Activated CD4-positive, CD25-positive, alpha-beta regulatory T cell treated with anti-CD3 and anti-CD28 coated beads, Interleukin-2, amount 50 U/mL, for 16 hours (primary cell): ENCODE measurements at regions not wholly inside any gene's neighbourhood (a gene's known extent, or its start where the extent isn't known, plus 50 kb on each side); places are given as distances from the start of the nearest gene placed in this dataset.

Experiments
- DNase-seq: peaks from one replicate; pipeline ENCODE4 v3.0.0-alpha.2; 2020; ENCODE audit warnings: low read depth, low spot score

DNA sequence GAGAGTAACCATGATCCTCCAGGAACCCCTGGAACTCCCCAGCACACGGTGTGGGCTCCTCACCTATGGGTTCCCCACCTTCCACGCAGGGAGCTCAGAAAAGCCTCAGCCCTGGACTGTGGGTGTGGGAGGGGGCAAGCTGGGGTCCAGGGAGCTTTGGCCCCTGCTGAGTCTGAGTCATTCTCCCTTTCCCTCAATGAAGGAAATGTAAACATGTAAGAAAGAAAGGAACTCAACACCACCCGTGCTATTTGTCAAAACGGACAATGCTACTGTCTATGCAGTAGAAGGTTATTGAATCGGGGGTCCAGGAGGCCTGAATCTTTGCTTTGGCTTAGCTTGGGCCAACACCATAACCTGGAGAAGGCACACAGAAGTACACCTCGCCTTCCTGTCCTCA lies 222.8 kb downstream of the PMP22 start:
- no peak for DNase-seq

DNA sequence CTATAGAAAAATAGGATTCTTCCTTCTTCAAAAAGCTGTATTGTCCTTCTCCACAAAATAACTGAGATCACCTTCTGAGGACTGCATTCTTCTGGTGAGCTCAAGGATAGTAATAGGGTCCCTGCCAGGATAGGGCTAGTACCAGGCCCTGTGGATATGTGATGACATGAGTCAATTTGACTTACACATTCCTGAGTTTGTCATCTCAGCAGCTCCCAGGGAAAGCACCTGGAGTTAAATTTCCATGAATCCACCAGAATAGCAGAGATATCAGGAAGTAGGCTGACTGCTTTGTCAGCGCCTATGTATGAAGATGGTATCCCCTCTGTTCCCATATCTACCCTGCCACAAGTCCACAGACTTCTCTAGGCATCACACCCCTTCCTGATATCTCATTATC lies 225.8 kb downstream of the PMP22 start:
- DNase-seq, result no peak

DNA sequence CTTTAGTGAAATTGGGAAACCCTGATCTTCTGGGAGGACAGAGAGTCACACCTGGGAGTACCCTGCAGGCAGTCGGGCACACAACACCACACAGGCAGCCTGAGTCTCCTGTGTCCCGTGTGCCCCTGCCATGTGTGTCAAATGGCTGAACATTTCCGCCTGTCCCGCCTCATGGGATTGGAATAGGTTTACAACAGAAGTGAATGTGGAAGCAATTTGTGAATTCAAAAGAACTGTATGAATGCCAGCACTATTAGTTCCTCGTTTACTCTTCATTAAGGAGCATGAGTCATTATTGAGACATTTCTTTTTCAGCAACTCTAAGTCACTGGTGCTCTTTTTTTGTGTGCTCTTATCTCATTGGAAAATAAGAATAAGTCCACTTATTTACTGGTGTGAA lies 226.5 kb downstream of the PMP22 start:
- DNase-seq, result no peak

DNA sequence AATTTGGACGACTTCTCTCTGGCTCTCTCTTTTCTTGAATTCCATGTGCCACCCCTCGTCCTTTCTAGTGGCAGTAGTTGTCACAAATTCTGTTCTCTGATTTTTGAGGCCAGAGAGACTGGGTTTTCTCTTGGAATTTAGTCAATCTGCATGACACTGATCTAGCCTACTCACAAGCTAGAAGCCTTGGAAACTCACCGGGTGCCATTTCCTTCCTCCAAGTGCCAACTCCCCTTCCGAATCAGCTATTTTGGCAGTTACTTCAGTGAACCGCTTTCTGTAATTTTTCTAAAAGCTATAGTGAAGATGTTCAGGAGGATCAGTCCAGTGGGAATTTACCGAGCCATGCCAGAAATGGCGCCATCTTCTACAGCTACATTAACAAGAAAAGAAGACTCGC lies 228.9 kb downstream of the PMP22 start:
- no peak for DNase-seq

DNA sequence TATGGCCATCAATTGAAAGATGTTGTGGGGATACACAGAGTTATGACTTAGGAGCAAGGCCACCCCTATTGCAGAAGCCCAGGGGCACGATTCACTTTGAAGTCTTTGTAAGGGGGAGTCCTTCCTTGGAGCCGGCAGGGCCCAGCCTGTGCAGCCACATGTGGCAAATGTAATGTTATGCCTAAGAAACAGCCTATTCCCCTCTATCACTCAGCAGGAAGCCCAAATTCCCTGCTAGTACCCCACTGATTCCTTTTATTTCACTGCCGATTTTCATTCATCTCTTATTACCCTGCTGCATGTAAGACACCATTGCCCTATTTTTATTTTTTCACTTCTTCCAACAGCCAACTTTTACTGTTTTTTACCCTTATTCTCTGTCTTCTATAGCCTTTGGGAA lies 233.2 kb downstream of the PMP22 start:
- DNase-seq, result no peak

DNA sequence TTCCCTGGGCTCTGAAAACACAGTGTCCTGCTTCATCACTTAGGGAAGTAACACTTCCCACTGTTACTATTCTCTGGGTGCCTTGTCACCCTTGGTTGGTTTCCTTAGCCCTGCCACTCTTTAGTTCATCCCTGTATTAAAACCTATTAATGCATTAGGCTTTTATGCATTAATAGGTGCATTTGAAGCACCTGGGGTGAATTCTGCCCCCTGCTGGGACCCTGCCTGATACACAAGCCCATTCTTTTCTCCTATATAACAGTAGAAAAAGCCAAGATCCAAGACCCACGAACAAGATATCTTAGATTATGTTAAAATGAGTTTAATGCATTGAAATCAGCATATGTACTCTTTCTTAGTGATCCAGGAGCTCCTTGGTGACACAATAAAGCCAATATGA lies 235.7 kb downstream of the PMP22 start:
- no peak for DNase-seq

DNA sequence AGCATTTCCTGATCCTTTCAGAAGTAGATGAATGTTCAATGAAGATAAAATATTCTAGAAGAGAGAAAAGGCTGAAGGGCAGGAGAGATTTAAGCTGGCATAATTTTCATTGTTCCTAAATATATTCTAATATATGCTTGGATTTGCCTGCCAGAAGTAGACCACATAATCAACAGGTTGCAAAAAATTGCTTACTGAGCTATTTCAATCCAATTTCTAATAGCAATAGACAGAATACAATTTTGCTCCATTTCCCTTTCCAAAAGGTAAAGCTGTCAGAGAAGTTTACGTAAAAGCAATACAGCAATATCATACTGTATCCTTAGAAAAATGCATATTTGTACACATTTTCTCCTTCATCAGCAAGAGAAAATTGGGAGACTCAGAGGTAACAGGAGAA lies 237.3 kb downstream of the PMP22 start:
- DNase-seq, result no peak

DNA sequence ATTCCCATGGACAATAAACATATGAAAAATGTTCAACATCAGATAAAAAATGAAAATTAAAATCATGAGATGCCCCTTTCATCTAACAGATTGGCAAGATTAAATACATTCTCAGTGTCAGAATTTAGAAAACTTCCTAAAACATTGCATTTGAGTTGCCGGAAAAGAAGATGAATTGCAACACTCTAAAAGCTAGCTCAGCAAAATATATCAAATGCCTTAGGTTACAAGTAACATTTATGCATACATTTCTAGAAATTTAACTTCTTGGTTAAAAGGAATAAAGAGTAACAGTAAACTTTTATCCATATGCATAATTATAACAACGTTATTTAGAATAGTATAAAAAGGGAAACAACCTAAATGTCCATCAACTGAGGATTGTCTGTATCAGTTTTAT lies 239.0 kb downstream of the PMP22 start:
- no peak for DNase-seq

DNA sequence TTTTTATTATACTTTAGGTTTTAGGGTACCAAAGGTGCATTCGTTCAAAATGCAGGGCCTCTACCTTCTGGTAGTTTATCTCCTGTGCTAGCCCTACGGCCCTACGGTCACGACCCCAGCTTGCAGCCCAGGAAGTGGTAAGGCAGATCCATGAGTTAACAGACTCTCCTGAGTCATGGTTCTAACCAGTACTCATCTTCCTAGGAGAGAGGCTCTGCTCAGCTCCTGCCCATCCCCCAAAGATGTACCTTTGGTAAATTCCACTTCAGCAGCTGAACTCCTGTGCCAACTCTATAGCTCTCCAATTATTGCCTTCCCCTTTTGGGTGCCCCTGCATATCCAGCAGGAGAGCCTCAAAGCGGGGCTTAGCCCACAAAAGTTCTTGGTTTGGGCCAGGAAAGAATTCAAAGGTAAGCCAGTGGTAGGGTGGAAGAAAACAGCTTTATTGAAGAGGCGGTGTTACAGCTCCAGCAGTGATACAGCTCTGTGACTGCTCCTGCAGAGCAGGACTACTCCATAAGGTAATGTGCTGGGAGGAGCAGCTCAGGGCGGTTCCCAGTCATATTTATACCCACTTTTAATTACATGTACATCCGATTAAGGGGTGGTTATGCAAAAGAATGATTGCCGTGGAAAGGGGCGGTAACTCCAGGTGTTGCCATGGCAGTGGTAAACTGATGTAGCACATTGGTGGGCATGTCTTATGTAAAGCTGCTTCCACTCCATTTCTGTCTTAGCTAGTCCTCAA lies 241.4 kb downstream of the PMP22 start:
- no peak for DNase-seq

DNA sequence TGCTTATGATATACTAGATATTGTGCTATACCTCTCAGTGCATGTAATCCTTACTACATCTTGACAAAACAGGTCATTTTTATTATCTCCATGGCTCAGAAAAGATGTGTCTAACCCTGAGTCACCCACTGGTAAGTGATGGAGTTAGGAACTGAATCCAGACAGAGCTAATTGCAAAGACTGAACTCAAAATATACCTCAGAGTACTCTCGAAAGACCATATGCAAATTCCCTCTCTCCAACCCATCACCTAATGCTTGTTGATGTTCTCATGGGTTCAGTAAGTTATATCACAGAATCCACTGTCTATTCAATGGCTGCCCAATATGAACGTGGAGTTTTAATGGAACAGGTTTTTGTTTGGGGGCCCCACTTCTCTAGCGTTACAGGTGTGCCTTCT lies 246.0 kb downstream of the PMP22 start:
- no peak for DNase-seq

DNA sequence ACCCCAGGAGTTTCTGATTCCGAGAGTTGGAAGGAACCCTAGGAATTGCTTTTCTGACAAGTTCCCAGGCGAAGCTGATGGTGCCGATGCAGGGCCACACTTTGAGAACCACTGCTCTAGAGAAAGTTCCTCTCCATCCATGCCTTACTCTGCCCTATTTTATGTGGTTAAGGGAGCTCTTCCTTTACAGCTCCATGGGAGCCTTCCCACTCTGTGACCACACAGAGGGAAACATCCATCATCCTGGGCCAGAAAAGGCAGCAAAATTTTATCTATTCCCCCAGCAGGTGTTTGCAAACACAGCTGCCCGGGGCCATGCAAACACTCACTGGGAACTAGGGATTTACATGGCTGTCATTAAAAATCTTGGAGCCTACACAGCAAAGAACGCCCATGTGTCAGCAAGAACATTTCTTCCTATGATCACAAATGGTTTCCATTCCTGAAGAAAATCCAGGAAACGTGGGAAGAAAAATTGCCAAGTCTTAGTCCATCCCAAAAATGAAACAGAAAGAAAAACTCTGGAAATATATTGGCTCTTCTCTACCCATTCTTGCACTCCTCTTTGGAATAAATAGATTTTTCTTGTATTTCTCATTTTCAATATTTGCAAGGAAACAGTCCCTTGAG lies 252.7 kb downstream of the PMP22 start:
- no peak for DNase-seq

DNA sequence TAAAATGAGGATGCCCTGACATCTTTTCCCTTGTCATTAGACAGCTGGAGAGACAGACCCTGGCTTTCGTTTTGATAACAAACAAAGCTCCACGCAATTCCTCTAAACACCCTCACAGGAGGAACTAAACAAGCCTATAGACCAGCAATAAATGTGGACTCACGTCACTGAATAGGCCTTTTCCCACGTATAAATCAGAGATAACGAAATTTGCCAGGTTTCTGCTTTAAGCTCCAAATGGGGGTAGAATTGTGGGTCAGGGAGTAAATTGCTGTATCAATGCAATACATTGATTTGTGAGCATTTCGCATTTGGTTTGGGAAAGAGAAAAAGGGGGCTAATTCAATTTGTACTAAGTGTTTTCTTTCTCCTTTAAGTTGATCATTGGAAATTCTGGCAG lies 256.0 kb downstream of the PMP22 start:
- no peak for DNase-seq

DNA sequence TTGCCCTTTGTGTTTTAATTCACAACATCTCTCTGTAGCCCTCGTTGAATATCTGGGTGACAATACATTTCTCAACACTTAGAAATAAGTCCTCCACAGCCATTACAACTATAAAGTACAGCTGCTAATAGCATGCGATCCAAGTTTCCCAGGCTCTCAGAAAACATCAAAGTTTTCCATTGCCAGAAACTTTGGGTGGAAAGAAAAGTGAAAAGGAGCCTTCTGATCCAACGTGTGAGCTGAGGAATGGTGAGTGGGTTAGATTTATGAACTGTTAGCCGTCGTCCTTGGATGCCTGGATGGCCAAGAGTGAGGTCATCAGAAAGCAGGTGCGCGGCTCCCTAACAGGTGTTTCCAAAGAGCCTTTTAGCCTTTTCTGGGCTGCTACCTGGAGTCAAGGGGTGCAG lies 258.0 kb downstream of the PMP22 start:
- DNase-seq, result no peak

DNA sequence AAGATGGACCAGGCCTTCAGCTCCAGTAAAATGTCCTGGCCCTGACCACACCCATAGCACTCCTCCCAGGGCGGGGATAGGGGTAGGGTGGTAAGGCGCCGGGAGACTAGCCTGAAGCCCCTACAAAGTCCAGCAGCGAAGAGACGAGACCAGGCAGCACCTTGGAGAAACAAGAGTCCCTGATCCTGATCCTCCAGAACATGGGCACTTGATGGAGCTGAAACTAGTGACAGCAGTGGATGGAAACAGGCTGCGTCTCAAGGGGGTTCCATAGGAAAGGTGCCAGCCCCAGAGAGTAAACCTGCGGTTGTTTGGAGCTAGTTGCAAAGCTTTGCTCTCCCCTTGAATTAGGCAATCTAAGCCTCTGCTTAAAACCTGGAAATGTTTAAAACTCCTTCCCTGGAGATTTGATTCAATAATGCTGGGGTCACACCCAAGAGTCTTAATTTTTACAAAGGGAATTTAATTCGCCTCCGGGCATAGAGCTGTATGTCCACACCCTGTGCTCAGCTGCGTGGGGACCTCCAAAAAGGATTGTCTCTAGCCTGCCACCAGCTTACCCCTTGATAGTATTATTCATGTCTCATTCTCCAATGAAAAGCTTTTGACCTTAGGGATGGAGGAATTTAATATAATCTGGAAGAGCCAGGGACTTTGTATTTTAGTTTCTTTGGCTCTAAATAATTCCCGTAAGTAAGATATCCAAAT lies 258.6 kb downstream of the PMP22 start:
- DNase-seq, result no peak

DNA sequence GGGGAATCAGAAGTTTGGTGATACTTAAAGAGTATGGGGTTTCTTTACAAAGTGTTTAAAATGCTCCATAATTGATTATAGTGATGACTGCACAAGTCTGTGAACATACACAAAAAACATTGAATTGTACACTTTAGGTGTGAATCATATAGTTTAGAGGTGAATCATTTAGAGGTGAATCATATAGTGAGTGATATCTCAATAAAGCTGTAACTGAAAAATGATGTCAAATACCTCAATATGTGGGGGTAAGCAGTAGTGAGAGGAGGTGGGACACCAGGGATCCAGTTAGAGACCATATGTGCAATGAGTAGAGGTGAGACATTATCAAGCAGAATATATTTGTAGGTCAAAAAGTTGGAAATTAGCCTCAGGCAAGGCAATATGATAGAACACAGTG lies 264.5 kb downstream of the PMP22 start:
- no peak for DNase-seq

DNA sequence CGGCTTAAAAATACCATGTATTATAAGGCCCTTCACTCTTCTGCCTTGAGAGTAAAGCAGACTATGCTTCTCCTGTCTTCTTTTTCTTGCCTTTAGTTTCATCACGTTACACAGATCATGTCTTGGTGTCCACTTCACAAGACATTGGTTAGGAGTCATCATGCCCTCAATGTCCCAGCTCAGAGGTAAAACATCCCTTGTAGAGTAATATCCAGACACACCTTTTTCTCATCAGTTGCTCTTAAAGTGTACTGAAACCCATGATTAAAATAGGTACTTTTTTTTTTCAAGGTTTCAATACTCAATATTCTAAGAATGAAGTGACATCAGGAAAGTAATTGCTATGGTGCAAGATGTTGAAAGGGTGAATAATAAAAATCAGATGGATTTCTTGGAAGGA lies 267.8 kb downstream of the PMP22 start:
- DNase-seq, result no peak

DNA sequence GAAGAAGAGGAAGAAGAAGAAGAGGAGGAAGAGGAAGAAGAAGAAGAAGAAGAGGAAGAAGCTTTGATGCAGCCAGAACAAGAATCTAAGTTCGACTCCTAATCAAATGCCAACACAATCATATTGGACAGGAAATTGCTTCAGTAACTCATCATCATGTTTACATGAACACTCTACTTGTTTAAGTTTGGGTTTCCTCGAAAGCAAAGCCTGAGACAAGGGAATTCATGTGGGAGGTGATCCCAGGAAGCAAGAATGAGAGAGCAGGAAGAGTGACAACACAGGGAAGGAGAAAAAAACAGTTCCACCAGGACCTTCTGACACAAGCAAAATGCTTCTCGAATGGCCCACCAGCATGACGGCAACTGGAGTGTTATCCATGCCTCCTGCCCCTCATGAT lies 279.0 kb downstream of the PMP22 start:
- DNase-seq, result no peak

DNA sequence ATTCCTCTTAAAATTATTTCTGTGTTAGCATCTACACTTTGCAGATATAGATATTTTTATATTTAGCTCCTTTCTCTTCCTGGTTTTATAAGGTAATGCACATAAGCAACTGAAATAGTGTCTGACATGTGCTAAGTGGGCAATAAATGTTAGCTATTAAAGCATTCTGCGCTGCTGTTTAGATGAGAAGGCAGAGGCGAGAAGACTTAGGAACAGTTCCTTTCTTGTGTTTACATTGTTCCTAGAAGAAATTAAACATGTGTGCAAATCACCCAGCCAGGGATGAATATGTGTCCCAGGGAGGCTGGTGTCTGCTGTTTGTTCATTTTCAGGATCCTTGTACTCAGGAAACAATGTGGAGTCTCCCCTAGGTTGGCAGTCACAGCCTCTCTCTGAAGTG lies 292.3 kb downstream of the PMP22 start:
- no peak for DNase-seq

DNA sequence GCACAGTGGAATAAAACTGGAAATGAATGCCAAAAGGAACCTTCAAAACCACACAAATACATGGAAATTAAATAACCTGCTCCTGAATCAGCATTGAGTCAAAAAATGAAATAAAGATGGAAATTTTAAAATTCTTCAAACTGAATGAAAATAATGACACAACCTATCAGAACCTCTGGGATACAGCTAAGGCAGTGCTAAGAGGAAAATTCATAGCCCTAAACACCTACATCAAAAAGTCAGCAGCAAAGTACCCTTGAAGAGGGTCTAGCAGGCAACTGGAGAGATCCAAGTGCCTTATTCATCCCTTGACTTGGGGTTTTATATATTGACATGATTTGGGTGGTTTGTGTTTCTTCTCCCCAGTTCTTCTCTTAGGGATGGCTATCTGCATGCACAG lies 294.1 kb downstream of the PMP22 start:
- DNase-seq, result no peak

DNA sequence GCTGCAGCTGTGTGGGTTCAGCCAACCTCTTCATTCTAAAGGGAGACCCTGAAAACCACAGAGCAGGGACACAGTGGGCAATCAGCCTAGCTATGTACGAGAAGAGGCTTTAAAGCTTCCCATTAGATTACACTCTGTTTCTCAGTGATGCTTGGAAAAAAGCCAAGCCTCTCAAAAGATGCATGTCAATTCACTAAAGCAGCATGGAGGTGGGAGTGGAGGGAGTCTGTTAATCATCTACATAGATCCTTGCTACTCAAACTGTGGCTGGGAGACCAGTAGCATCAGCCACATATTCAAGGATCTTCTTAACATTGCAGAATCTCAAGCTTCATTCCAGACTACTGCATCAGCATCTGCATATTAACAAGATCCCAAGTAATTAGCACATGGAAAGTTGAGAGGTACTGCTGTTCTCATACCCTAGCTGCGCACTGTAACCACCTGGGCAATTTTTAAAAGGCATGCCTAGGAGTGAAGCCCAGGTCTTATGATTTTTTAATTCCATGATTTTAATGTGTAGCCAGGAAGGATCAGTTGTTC lies 305.9 kb downstream of the PMP22 start:
- no peak for DNase-seq

DNA sequence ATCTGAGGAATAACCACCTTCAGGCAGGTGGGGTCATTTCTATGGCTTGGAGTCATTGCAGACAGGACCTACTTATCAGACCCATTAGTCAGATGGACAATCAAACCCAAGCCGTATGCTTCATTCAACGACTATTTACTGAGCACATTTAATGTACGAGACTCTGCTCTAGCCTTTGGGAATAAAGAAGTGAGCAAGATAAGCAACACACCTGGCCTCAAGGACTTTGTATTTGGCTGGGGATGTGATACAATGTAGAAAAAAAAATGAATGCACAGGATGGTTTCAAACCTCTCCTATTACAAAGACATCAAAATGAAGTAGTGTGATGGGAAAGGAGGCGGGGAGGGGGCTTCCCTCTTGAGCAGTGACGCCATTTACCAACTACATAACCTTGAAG lies 311.7 kb downstream of the PMP22 start:
- DNase-seq, result no peak

DNA sequence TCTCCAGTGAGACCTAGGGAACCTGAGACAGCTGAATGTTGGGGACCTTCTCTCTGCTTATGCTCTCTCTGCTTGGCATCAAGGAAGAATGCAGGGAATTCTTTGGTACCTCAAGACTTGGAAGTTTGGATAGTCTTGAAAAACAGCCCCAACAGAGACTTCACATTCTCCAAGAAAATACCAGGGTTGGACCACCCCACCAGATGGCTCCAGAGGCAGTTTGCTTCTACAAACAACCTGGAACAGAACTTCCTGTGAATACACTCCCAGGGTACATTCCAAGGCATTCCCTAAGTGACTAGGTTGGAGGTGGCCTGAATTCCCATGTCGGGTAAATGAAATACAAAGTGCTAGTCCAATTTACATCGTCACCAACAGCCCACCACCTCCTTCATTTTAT lies 314.4 kb downstream of the PMP22 start:
- DNase-seq, result no peak

DNA sequence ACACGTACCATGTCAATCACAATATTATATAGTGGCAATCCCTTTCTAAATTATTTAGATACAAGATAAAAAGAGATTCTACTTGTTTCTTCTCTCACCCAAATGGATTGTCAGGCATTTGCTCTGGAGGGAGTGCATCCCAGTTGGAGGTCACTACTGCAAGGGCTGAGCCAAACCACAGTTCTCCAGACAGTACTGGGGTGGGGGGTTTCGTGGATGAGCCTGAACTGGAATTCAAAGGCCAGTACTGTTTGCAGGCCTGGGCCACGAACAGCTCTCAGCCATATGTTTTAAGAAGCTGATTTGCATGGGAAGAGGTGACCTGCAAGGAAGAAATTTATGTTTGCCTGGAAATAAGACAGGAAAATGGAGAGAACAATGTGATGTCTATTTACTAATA lies 314.9 kb downstream of the PMP22 start:
- no peak for DNase-seq
